Nucleus accumbens (tissue), 56 donors: ENCODE measurements at regions not wholly inside any gene's neighbourhood (a gene's known extent, or its start where the extent isn't known, plus 50 kb on each side); places are given as distances from the start of the nearest gene placed in this dataset.

Source experiments
- DNase-seq, 56 donors: peaks; one replicate each; lab custom pipeline; 2025; lab: John Stamatoyannopoulos, UW

DNA sequence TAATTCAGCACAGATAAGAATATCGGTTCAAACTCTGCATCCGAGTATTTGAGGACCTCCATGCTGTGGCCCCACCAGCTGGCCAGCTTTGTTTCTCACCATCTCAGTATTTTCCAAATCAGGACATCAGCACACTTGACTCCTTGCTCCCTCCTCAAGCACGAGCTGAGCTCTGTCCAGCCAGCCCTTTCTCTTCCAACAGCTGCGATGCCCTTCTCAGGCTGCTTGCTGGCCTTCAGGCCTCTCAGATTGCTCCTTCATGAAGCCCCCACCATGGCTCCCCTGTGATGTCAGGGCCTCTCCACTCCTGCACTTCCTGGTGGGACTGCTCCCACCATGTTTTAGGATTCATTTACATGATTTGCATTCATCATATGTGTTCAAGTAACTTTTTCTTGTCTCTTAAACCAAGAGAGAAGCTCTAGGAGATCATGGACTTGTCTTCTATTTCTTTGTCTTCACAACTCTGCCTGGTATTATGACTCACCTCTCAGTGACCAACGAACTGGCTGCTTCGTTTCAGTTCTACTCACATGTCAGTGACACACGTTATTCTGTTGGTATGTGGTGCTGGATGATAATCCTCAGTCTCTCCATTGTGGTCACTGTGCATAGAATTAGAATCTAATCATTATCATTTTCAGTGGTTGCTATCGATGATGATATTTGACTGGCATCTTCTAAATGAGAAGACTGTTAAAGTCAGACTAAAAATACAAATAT, 471.7 kb downstream of the EFNB2 start:
- no peak for DNase-seq

DNA sequence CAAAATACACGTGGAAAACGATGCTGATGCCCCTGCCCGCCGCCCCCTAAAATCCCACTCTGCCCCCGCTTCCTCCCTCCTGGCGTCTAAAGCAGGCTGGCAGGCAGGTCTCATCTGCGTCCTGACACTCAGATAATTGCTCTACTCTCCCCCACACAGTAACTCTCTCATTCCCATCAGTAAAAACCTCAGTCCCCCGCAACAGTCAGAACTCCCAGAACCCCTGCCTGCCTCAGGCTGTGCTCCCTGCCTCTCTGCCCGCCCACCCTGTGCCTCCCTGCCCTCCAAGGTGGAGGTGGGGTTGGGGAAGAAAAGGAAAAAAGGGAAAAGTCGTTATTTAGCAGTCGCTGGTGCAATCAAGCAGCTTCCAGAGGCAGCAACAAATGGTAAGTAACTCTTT, 473.7 kb downstream of the EFNB2 start:
- peak in 7 of 56 donors; percentile 0 to 45 (median 18) for DNase-seq

DNA sequence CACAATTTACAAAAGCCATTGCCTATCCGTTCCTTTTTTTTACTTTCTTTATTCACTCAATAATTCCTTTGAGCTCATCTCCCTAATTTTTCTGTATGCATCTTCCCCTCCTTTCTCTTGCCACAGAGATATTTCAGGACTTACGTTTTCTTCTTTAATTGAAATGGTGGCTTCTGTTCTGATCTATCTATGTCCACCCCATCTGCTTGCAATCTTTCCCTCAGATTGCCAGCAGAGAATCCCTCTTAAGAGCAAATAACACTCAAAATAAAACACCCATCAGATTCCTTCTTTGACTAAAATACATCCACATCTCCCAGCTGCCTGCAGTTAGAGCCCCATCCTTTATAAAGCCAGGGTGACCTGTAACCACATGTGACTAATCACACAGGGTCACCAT, 478.6 kb downstream of the EFNB2 start:
- DNase-seq: no peak

DNA sequence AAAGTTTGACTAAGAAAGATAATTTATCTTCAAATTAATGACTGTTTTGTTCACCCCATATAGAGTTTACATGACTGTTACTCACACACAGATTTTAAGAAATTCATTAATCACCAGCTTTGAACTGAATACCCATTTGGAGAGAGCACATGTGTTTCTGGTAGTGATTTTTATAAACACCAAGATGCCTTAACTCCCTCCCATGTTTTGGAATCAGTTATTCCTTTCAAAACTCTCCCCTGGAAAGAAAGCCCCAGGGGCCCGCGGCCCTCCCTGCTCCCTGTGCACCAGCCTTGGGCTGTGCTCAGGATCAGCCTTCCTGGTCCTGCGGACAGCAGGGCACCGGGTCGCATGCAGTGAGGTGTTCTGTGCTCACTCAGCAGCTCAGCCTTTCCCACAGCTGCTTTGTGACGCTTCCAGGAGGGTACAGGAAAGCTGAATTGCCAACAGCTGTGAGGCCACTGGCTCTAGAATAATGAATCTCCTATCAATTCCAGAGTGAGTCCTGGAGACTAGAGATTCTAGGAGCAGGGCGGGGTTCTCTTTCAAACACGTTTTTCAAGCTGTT, 483.2 kb downstream of the EFNB2 start:
- no peak for DNase-seq

DNA sequence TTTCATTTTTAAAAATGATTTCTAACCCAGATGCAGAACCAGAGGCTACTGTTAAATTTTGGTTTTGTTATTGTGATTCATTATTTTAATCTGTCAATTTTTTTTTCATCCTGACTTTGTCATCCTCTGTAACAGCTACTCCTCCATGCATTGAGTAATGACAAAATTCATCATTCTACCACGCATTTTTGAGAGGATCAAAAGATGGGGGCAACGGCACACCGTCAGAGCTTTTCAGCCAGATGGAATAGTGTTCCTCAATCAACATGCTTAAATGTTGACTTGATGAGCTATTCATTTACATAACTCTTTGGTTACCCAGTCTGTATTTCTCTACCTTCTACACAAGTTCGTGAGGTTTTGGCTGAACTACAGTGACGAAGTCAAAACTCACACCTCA, 486.3 kb downstream of the EFNB2 start:
- peak in 10 of 56 donors; percentile 3 to 54 (median 10) for DNase-seq

DNA sequence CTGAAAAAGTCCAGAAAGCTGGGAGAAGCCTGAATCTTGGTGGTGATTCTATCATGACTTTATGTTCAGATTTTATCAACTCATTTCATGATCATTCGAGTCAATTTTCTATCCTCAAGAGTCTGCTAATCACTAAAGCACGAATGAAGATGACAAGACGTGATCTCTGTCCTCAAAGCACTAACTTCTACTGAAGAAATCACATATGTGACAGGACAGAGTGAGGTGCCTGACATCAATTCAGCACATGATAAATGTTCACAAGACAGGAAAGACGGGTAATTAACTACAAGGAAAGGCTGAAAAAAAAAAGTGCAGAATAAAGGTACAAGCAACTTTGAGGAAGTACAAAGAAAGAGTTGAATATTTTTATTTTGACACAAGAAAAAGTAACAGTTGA, 487.1 kb downstream of the EFNB2 start:
- DNase-seq: no peak

DNA sequence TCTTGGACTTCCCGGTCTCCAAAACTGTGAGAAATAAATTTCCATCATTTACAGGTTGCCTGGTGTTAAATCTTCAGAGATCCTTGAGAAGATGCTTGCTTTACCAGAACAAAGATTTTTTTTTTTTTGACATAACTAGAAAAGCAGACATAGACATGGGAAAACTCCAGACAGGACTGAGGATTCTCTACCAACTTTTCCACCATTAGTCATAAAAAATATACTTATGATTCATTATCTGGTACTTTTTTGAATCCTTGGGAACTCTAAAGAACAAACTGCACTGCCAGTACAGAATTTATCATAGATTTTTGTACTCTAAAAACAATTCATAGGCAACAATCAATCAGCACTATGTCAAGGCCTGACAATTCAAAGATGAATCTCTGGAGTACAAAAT, 487.6 kb downstream of the EFNB2 start:
- DNase-seq: no peak

DNA sequence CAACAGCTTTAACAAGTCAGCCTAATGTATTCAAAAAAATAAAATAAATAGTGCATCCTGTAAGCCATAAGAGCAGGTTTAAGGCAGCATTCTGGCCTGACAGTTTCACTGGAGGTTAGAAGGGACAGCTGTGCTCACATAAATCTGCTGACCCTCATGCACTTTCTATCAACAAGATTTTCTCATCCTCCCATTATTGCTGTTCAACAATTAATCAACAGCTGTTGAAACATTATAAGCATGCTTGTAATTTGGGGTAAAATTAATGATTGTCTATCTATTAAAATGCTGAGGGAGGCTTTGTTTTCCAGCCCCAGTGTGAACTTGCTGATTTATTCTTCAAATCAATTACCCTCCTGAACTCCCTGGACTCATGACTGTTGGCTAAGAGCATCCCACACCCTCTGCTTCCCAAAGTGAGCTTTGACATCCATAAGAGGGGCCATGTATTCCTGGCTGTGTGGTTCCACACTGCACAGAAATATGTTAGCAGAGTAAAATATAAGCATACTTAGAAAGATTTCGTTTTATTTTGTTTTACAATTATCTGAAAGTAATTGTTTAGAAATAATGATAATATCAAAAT, 492.4 kb downstream of the EFNB2 start:
- no peak for DNase-seq

DNA sequence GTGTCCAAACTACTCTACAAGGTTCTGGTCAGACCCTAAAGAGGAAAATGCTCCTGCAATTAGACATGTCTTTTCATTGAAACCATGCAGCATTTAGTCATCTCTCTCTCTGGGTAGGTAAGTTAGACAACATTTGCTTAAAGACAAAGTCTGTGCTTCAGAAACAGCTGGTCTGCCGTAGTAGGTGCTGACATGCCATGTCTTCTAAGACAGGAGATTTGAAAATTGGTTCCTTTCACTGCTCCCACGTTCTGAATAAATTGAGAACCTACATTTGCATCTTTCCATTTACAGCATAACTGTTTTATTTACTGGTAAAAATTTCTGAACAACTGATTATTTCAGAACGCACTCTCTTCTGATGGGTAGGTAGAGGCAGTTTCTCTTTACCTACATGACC, 494.0 kb downstream of the EFNB2 start:
- peak in 5 of 56 donors; percentile 2 to 23 (median 5) for DNase-seq

DNA sequence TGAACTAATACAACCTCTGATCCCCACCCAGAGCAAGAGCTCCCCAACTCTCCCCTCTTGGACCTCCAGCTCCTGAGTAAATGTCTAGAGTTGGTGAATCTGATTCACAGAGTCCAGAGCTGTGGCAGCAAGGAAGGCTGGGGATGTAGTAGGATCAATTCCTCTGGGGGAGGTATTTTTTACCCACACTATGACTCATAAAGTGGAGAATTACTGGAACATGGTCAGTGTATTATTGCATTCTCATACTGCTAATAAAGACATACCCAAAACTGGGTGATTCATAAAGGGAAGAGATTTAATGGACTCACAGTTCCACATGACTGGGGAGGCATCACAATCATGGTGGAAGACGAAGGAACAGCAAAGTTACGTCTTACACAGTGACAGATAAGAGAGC, 496.7 kb downstream of the EFNB2 start:
- DNase-seq: no peak

DNA sequence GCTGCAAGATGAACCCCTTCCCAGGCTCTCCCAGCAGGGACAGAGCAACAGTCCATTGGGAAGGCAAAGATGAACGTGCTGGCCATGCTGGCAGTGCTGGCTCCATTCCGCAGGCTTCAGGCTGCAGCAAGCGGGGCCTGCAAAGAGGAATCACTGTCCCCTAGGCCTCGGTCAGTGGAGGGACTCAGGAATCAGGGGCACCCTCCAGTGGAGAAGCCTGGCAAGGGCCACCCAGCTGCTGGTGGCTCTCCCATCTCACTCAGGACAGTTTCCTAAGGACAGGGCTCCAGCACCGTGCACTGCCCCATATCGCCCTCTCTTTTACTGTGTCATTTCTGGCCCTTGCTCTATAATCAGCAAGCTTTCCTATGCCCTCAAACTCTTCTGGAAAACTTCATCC, 498.6 kb downstream of the EFNB2 start:
- peak in 2 of 56 donors; percentile 1 to 4 for DNase-seq

DNA sequence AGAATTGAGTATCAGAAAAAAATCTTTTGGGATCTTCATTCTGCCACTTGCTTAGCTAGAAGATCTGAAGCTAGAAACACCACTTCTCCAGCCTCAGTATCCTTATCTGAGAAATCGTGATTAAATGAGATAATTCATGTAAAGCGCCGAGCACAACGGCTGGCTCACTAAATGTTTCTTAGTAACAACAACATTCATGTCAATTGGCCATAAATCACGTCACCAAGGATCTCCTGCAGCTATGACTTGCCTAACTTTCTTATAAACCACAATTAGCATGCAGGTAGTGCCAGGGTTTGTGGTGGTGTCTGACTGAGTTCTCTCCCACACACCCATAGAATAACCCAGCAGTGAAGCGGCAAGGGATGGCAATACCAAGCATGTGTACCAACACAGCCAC, 501.3 kb downstream of the EFNB2 start:
- DNase-seq: no peak

DNA sequence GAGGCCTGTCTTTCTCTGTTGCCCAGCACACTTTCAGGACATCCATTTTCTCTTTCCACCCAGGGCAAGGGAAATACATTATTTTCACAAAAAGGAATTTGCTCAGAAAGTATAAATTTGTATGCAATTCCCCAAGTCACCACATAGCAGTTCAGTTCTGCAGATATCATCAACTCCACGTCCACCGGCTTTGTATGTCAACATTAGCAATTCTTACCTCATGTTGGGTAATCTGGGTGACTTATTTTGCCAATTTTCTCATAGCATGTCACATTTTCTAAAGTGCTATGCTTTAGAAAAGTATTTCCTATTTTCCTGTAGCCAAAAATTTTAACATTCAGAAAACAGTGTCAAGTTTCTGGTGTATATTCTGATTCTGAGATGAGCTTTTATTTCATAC, 501.8 kb downstream of the EFNB2 start:
- DNase-seq: no peak

DNA sequence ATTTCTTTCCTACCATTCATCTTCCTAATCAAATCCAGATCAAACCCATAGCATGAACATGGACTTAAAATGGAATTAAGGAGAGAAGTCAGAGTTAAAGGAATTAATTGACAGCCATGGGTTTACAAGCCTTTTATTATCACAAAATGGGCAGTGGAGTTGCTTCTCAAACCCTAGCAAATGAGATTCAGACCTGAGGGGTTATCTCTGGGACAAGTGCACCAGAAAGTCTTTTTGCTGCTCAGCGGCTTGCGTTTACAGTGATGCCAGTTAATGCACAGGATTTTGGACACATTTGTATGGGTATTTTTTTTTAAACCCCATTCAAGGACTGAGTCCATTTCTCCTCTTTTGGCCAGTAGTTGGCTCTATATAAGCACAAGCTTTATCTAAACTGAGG, 503.0 kb downstream of the EFNB2 start:
- DNase-seq: no peak

DNA sequence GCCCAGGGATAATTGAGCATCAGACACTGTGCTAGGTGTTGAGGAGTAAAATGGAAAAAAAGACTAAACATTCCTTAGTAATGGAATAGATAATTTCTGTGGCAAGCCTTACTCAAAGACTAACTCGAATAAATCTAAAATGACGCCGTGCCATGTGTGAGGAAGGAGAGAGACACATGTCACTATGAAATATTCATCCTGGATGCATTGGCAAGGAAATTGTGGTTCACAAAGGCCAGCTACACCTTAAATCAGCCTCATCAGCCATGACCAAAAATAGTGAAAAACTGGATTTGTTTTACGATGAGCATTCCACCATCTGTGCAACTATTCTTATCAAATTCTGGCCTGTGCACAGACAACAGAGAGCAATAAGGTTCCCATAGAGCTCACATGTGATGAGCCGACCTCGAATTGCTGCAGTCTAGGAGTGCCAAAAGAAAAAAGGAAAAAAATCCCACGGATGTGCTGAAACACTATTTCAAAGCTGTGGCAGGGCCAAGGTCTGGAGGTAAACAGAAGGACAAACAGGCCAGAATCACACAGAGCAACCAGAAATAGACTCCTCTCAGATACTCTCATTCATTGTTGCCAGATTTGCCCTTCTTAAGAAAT, 505.7 kb downstream of the EFNB2 start:
- no peak for DNase-seq

DNA sequence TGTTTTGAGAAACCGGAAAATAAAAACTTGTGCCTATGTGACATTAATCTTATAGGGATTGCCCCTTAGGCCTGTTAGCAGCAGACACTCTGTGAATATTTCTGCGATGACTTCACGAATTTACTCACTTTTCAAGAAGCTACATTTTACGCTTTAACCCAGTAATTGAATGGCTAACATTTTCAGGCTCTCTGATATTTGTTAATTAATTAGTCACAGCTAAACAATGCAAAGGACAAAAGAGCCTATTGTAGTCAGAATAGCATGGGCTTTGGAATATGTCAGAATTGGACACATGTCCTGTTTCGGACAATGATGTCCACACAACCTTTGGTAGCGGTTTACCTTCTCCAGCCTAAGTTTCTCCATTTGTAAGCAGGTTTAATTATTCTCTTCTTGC, 506.6 kb downstream of the EFNB2 start:
- DNase-seq: no peak

DNA sequence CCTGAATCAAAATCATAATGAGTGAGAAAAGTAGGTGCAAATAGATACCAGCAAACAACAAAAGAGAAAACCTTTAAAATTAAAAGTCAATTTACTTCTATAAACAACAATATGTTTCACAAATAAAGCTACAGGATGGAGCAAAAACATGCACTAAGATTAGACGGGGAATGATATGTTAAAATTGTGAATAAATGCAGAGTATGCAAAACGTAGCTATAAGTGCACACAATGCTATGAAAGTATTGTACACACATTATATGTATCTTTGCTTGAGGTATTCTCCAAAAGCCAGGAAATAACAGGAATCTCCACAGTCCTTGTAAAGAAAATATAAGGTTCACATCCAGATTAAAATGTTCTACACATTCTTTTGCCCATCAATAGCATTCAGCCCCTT, 523.9 kb downstream of the EFNB2 start:
- DNase-seq: no peak

DNA sequence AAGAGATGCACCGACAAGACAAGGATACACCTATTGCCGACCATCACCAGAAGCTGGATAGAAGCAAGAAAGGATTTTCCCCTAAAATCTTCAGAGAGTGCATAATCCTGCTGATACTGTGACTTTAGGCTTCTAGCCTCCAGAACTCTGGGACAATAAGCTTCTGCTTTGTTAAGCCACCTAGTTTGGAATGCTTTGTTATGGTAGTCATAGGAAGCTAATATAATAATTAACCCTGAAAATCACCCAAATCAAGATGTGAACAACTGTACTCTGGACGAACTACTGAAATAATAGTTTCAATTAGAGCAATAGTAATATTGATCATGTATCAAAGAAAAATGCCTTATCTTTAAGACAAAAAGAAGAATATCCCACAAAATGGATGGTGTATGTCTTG, 524.6 kb downstream of the EFNB2 start:
- DNase-seq: no peak

DNA sequence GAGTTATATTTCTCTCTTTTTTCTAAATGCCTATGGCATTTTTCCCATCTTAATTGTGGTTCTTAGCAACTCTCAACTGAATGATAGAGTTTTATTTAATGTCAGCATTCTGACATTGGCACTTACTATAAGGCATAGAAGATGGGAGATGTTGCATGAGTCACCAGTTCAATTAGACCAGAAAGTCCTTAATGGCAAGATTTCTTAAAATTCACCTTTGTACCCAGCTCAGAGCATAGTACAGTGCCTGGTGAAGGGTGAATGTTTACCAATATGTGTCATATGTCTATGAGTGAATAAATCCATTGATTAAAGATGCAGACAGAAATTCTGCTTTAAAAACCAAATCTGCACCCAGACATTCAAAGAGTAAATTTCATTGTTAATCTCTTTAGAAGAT, 526.9 kb downstream of the EFNB2 start:
- DNase-seq: no peak

DNA sequence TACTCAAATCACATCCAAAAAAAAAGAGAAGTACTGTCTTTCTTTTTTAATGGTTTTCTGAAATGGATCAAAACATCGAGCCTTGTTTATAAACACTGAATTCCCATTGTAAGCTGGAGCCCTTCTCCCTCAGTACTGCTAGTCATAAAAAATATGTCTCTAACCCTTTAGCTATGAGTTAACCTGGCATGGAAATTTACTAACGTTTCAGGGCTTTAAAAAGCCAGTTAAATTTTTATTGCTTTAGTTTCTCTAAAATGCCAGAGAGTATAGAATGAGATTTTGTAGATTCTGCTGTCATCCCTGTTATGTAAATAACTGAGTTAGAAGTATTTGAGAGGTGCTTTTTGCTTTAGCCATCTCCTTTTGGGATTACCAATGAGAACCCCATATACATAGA, 528.3 kb downstream of the EFNB2 start:
- no peak for DNase-seq

DNA sequence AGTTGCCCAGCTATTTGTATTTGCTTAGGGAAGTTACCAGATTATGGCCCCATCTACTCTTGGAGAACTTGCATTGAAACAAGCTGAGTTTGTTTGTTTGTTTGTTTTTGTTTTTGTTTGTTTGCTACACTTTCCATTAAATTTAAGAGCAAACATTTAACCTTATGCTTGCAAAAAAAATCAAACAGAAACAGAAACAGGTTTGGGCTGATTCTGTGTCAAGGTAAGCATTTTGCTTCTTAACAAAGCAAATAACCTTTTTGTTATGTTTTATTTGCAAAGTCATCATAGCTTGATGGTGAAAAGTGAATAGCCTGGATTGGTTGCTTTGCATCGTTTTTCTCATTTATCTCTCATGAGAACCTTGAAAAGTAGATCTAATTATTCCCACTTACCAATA, 531.8 kb downstream of the EFNB2 start:
- DNase-seq: no peak

DNA sequence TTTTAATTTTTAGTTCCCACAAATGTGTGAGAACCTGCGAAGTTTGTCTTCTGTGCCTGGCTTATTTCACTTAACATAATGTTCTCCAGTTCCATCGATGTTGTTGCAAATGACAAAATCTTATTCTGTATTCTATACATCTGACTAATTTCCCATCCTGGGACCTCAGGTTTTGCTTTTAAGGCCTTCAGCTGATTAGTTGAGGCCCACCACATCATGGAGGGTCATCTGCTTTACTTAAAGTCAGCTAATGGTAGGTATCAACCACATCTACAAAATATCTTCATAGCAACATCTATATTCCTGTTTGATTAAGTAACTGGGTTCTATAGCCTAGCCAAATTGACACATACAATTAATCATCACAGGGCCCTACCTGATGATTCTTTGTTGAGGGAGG, 534.0 kb downstream of the EFNB2 start:
- no peak for DNase-seq
